Left ventricle myocardium inferior (tissue), 1 donor: ENCODE measurements at regions not wholly inside any gene's neighbourhood (a gene's known extent, or its start where the extent isn't known, plus 50 kb on each side); places are given as distances from the start of the nearest gene placed in this dataset.

Experiments
- DNase-seq: peaks from one replicate; pipeline ENCODE4 v3.0.0-alpha.2; 2020
- H3K27ac ChIP-seq: fragments of 200-600 bp; replicated peaks from 2 replicates; pipeline ENCODE4 v1.8.0; 2021
- H3K27me3 ChIP-seq: fragments of 200-600 bp; 2 replicates; pipeline ENCODE4 v1.8.0; 2021; ENCODE audit warnings: low read depth
- H3K36me3 ChIP-seq: fragments of 200-600 bp; 2 replicates; pipeline ENCODE4 v1.8.0; 2021
- H3K4me1 ChIP-seq: fragments of 200-600 bp; 2 replicates; pipeline ENCODE4 v1.8.0; 2021
- H3K4me3 ChIP-seq: fragments of 200-600 bp; 2 replicates; pipeline ENCODE4 v1.8.0; 2021; ENCODE audit warnings: mild to moderate bottlenecking, moderate library complexity
- H3K9me3 ChIP-seq: fragments of 200-600 bp; replicated peaks from 2 replicates; pipeline ENCODE4 v1.8.0; 2021
- intact Hi-C: fragments of 100-400 bp; cut with micrococcal nuclease; formaldehyde crosslinking; loops from one replicate; pipeline ENCODE4 v1.11.0; 2022
- TF ChIP-seq, protein P1 (sequence below): fragments of 200-600 bp; IDR thresholded peaks from 2 replicates; pipeline ENCODE4 v1.8.0; 2021; ENCODE audit warnings: antibody characterized with exemption, mild to moderate bottlenecking, borderline replicate concordance
- donor health status: DM: no; HTN: yes; CAD: no; lungs with severe emphysema.

DNA sequence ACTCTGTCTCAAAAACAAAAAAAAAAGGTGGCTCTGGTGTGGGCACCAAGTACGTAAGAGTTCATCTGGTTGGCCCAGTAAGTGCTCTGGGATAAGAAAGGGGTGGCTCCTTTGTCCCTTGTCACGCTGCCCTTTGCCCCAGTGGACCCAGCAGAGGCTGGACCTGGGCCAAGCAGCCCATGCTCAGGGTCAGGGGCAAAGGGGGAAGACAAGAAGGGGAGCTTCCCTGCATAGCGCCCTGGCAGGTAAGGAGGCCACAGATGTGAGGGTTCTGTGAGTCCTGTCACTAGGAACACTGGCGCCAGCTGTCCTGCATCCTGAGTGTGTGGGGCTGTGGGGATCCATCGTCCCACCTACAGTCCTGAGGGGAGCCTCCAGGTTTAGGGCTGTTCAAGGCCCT is 65.3 kb downstream of the GADD45G start:
- Histone ChIP-seq H3K36me3 (no peaks in the 10 kb centered on the region), H3K4me3 (no peak overlapping the region), H3K27me3 (no peaks in the 10 kb centered on the region), H3K27ac (no peak overlapping the region), H3K4me1 (peaks cover 17% of the 10 kb centered on the region), H3K9me3 (no peaks in the 10 kb centered on the region)
- TF ChIP-seq, protein P1, sequence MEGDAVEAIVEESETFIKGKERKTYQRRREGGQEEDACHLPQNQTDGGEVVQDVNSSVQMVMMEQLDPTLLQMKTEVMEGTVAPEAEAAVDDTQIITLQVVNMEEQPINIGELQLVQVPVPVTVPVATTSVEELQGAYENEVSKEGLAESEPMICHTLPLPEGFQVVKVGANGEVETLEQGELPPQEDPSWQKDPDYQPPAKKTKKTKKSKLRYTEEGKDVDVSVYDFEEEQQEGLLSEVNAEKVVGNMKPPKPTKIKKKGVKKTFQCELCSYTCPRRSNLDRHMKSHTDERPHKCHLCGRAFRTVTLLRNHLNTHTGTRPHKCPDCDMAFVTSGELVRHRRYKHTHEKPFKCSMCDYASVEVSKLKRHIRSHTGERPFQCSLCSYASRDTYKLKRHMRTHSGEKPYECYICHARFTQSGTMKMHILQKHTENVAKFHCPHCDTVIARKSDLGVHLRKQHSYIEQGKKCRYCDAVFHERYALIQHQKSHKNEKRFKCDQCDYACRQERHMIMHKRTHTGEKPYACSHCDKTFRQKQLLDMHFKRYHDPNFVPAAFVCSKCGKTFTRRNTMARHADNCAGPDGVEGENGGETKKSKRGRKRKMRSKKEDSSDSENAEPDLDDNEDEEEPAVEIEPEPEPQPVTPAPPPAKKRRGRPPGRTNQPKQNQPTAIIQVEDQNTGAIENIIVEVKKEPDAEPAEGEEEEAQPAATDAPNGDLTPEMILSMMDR: no peak
- DNase-seq: no peak
- intact Hi-C loops: no loop called here

DNA sequence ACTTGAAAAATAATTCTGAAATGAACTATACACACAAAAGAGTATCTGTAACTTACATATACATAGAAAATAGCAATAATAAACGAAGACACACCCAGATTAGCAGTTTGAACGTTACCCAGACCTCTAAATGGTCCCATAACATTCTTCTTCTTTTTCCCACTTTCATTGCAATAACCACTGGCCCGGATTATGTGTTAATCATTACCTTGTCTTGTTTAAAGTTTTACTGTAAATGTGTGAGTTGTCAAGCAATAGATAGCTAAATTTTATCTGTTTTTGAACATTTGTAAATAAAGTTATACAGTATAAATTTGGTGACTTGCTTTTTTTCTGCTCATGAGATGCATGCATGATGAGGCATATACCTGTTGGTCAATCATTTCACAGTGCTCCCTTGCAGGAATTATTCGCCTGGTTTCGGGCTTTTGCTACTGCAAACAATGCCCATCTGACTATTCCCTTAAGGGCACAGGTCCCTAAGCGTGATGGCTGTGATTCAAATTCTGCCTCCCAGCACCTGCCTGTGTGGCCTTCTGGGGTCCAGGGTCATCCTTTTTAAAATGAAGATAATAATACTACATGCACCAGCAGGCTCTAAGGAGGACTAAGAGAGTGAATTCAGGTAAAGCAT is 66.1 kb downstream of the GADD45G start:
- DNase-seq: no peak
- TF ChIP-seq, protein P1: no peak
- Histone ChIP-seq H3K4me1 (peaks cover 25% of the 10 kb centered on the region), H3K27me3 (no peaks in the 10 kb centered on the region), H3K4me3 (no peak overlapping the region), H3K9me3 (no peaks in the 10 kb centered on the region), H3K27ac (no peak overlapping the region), H3K36me3 (no peaks in the 10 kb centered on the region)
- intact Hi-C loops: no loop called here

DNA sequence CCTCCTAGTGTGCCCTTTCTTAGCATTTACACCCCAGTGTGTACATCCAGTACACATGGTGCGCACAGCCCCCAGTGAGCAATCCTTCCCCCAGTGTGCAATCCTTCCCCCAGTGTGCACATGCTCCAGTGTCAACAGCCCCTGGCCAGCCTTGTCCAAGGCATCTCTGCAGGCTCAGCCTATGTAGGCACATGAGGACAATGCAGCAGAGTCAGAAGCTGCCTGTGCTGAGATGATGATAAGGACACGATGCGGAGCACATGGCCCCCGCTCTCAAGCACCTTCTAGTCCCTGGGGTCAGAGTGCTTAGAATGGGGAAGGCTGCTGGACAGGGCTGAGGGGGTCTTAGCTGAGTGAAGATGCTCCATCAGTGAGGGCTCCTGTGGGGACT is 69.8 kb downstream of the GADD45G start:
- Histone ChIP-seq H3K27me3 (no peaks in the 10 kb centered on the region), H3K36me3 (no peaks in the 10 kb centered on the region), H3K4me3 (no peak overlapping the region), H3K27ac (peak overlapping the region; percentile 84), H3K4me1 (peaks cover 48% of the 10 kb centered on the region), H3K9me3 (no peaks in the 10 kb centered on the region)
- TF ChIP-seq, protein P1: no peak
- intact Hi-C loops: no loop called here
- DNase-seq: no peak

DNA sequence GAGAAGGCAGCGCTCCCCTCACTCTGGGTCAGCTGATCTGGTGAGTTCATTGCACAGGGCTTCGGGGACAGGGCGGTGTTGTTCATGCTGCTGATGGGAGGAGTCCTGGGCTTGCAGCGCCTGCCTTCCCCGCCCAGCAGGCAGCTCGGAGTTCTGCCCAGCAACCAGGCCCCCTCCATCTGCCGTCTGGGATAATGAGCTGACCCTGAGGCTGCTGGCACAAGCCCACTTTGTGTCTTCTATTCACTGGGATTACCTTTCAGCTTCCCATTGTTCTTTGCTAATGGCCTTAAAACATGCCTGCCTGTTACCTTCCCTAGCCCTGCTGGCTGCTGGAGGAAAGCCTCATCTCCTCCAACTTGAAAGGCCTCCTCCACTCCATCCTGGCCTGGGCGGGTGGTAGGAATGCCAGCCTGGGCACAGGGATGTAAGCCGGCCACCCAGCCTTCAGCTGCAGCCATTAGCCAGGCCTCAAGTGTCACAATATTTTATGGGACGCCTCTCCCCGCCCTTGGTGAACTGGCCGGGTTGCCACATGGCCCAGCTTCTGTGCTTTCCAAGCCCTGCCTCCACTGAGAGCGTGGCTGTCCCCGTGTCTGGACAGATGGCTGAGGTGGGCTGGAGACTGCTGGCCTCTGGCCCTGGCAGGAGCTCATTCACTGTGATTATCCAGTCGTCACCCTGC is 70.4 kb downstream of the GADD45G start:
- no peak overlapping the region for H3K4me3 ChIP-seq
- H3K27ac ChIP-seq: peak overlapping the region; percentile 84
- peak; percentile 69 for DNase-seq
- H3K4me1 ChIP-seq: peaks cover 49% of the 10 kb centered on the region
- no peaks in the 10 kb centered on the region for H3K27me3 ChIP-seq
- H3K36me3 ChIP-seq: no peaks in the 10 kb centered on the region
- intact Hi-C loops: no loop called here
- H3K9me3 ChIP-seq: no peaks in the 10 kb centered on the region
- TF ChIP-seq, protein P1: no peak

DNA sequence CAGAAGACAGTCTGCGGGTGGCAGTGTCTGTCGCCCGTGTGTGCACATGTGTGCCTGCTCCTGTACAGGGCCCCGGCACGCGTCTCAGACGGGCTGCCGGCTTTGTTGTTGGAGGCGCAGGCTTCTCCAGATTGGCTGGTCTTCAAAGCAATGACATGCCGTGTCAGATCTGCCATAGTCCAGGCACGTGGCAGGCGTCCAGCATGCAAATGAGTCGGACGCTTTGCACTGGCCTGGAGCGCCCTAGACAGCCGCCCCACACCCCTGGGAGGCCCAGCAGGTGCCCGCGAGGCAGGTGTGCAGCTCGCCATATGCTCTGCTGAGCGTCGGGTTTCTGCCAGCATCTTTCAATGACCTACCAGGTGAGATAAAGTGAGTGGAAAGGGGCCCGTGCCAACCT is 71.5 kb downstream of the GADD45G start:
- TF ChIP-seq, protein P1: no peak
- peak; percentile 75 for DNase-seq
- H3K9me3 ChIP-seq: no peaks in the 10 kb centered on the region
- H3K4me3 ChIP-seq: no peak overlapping the region
- H3K4me1 ChIP-seq: peaks cover 49% of the 10 kb centered on the region
- no peaks in the 10 kb centered on the region for H3K27me3 ChIP-seq
- no peaks in the 10 kb centered on the region for H3K36me3 ChIP-seq
- intact Hi-C loops: no loop called here
- peak overlapping the region; percentile 84 for H3K27ac ChIP-seq
